ENCODE measurements at regions not wholly inside any gene's neighbourhood (a gene's known extent, or its start where the extent isn't known, plus 50 kb on each side); places are given as distances from the start of the nearest gene placed in this dataset.

DNA sequence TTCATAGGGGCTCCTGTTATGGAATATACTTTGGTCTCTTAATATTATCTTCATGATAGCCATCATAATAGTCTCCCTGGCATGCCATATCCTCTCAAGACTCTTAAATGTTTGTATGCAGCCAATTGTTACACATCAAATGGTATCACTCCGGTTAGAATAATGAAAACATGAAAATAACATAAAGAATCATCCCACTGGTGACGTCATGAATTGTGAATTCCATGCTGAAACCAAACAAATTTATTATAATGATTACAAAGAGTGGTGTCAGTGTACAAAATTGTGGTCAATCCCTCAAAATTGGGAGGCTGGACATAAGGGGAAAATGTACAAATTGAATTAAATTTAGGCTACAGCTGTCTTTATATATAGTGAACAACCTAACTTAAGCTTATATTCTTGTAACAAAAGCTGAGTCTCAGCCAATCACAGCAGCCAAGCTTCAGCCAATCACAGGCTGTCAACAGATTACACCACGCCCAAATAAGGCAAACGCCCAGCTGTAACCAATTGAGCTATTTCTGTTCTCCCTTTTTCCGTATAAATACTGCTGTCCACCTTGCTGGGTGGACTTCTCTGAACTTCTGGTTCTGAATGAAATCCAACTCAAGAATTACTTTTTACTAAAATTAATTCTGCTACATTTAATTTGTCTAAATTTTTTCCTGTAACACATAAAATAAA lies 156.1 kb downstream of the CHD9NB start:
- no peak overlapping the region for H3K4me3 Mint-ChIP-seq (ENCODE audit: low read depth)
- no peak overlapping the region for H3K27ac Mint-ChIP-seq
- TF ChIP-seq, protein P1, sequence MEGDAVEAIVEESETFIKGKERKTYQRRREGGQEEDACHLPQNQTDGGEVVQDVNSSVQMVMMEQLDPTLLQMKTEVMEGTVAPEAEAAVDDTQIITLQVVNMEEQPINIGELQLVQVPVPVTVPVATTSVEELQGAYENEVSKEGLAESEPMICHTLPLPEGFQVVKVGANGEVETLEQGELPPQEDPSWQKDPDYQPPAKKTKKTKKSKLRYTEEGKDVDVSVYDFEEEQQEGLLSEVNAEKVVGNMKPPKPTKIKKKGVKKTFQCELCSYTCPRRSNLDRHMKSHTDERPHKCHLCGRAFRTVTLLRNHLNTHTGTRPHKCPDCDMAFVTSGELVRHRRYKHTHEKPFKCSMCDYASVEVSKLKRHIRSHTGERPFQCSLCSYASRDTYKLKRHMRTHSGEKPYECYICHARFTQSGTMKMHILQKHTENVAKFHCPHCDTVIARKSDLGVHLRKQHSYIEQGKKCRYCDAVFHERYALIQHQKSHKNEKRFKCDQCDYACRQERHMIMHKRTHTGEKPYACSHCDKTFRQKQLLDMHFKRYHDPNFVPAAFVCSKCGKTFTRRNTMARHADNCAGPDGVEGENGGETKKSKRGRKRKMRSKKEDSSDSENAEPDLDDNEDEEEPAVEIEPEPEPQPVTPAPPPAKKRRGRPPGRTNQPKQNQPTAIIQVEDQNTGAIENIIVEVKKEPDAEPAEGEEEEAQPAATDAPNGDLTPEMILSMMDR (IDR thresholded peaks at IDR 0.05; ENCODE audit: unreplicated experiment): no peak
- peaks cover 7% of the 10 kb centered on the region for H3K9me3 Mint-ChIP-seq (ENCODE audit: low read depth)
- no peak for DNase-seq (ENCODE audit: low spot score, unreplicated experiment)
- H3K36me3 Mint-ChIP-seq (ENCODE audit: insufficient read depth): no peaks in the 10 kb centered on the region
- peaks cover 2% of the 10 kb centered on the region for H3K4me1 Mint-ChIP-seq (ENCODE audit: low read depth)
- no peaks in the 10 kb centered on the region for H3K27me3 Mint-ChIP-seq

DNA sequence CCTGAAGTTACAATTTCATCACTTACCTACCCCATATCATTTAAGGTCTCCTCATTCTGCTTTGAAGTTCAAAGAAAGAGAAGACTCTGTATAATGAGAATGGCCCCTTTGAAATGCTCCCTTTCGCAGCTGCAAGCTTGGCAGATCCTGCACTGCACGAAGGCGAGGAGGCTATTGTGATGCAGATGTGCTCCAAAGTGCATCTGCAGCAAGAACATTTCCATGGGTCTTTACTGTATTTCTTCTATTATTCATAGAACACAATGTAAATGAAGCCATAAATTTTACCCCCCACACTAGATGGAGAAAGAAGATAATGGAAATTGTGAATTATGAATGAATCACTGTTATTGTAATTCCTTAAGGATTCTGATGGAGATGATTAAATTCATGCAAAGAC lies 178.7 kb downstream of the CHD9NB start:
- H3K27ac Mint-ChIP-seq: no peak overlapping the region
- H3K9me3 Mint-ChIP-seq (ENCODE audit: low read depth): peaks cover 2% of the 10 kb centered on the region
- H3K4me1 Mint-ChIP-seq (ENCODE audit: low read depth): peaks cover 7% of the 10 kb centered on the region
- TF ChIP-seq, protein P1 (IDR thresholded peaks at IDR 0.05; ENCODE audit: unreplicated experiment): no peak
- no peaks in the 10 kb centered on the region for H3K36me3 Mint-ChIP-seq (ENCODE audit: insufficient read depth)
- no peak overlapping the region for H3K4me3 Mint-ChIP-seq (ENCODE audit: low read depth)
- peaks cover 3% of the 10 kb centered on the region for H3K27me3 Mint-ChIP-seq
- no peak for DNase-seq (ENCODE audit: low spot score, unreplicated experiment)

DNA sequence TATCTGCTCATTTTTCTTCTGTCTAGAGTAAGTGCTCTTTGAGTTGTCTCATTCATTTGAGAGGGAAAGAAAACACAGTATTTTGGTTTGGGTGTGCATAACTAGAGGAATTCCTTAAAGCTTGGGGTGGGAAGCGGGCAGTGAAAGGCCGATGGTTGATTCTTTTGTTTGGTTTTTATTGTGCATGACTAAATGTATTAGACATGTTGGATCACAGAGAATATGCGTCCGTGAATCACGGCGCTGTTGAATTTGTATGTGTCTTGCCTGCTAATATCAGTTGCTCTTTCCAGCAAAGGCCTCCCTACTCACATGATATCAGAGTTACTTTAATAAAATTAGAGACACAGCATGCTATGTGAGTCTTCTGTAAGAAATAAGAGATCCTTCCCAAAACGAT lies 180.0 kb downstream of the CHD9NB start:
- H3K9me3 Mint-ChIP-seq (ENCODE audit: low read depth): peaks cover 6% of the 10 kb centered on the region
- no peak overlapping the region for H3K4me3 Mint-ChIP-seq (ENCODE audit: low read depth)
- H3K4me1 Mint-ChIP-seq (ENCODE audit: low read depth): peaks cover 7% of the 10 kb centered on the region
- H3K36me3 Mint-ChIP-seq (ENCODE audit: insufficient read depth): no peaks in the 10 kb centered on the region
- TF ChIP-seq, protein P1 (IDR thresholded peaks at IDR 0.05; ENCODE audit: unreplicated experiment): no peak
- DNase-seq (ENCODE audit: low spot score, unreplicated experiment): no peak
- no peak overlapping the region for H3K27ac Mint-ChIP-seq
- H3K27me3 Mint-ChIP-seq: peaks cover 3% of the 10 kb centered on the region

DNA sequence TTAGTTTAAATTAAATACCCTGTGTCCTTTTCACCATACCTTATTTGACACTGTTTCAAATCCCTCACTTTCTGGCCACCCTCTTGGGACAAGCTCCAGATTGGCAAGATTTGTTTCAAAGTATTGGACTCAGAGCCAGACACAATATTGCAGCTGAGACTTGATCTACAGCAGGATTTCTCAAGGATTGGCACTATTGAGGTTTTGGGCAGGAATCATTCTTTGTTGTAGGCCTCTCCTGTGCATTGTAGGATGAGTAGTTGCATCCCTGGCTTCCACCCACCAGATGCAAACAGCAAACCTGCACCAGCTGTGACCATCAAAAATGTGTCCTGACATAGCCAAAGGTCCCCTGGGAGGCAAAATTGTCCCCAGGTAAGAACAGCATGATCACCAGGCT lies 181.2 kb downstream of the CHD9NB start:
- Mint-ChIP-seq H3K36me3 (ENCODE audit: insufficient read depth) (no peaks in the 10 kb centered on the region), H3K27ac (no peak overlapping the region), H3K27me3 (no peaks in the 10 kb centered on the region), H3K9me3 (ENCODE audit: low read depth) (peaks cover 6% of the 10 kb centered on the region), H3K4me3 (ENCODE audit: low read depth) (no peak overlapping the region), H3K4me1 (ENCODE audit: low read depth) (peaks cover 7% of the 10 kb centered on the region)
- no peak for DNase-seq (ENCODE audit: low spot score, unreplicated experiment)
- TF ChIP-seq, protein P1 (IDR thresholded peaks at IDR 0.05; ENCODE audit: unreplicated experiment): no peak

DNA sequence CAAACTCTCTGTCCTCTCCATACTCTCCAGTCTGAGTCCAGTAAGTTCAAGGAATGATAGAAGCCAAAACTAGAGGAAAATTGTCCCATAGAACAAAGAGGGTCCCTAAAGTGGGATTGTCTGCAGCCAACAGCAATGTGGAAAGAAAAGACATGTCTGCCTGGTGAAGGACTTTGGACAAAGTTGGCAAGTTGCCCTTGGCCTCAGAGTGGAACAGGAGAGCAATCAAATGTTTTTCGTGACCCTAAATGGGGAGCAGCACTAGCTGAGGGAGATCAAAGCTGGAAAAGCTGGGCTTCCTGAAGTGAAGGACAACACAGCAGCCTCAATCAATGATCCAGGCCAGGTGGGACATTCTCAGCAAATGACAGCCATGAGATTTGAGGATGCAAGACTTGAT lies 183.5 kb downstream of the CHD9NB start:
- H3K9me3 Mint-ChIP-seq (ENCODE audit: low read depth): peaks cover 6% of the 10 kb centered on the region
- H3K4me3 Mint-ChIP-seq (ENCODE audit: low read depth): no peak overlapping the region
- TF ChIP-seq, protein P1 (IDR thresholded peaks at IDR 0.05; ENCODE audit: unreplicated experiment): no peak
- no peaks in the 10 kb centered on the region for H3K27me3 Mint-ChIP-seq
- peaks cover 7% of the 10 kb centered on the region for H3K4me1 Mint-ChIP-seq (ENCODE audit: low read depth)
- DNase-seq (ENCODE audit: low spot score, unreplicated experiment): no peak
- no peak overlapping the region for H3K27ac Mint-ChIP-seq
- H3K36me3 Mint-ChIP-seq (ENCODE audit: insufficient read depth): no peaks in the 10 kb centered on the region

Data from progenitor cell of endocrine pancreas (in vitro differentiated cells).